ENCODE measurements at regions not wholly inside any gene's neighbourhood (a gene's known extent, or its start where the extent isn't known, plus 50 kb on each side); places are given as distances from the start of the nearest gene placed in this dataset.

DNA sequence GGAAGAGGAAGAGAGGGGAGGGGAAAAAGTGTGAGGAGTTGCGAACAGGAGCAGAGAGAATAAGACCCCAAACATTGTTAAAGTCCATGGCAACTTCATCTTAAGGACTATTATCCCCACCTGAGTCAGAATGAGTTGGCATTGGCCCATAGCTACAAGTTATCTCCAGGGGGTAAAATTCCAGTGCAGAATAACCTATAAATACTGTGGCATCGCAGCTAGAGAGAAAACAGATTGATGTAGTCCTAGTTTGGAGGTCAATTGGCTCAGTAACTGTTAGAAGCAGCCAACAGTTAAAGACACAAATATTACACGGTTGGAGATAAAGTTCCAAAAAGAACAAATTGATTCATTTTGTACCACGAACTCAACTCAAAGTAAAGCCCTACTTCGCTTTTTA, 313.9 kb upstream of the CCDC54 start:
- TF ChIP-seq, protein P1, sequence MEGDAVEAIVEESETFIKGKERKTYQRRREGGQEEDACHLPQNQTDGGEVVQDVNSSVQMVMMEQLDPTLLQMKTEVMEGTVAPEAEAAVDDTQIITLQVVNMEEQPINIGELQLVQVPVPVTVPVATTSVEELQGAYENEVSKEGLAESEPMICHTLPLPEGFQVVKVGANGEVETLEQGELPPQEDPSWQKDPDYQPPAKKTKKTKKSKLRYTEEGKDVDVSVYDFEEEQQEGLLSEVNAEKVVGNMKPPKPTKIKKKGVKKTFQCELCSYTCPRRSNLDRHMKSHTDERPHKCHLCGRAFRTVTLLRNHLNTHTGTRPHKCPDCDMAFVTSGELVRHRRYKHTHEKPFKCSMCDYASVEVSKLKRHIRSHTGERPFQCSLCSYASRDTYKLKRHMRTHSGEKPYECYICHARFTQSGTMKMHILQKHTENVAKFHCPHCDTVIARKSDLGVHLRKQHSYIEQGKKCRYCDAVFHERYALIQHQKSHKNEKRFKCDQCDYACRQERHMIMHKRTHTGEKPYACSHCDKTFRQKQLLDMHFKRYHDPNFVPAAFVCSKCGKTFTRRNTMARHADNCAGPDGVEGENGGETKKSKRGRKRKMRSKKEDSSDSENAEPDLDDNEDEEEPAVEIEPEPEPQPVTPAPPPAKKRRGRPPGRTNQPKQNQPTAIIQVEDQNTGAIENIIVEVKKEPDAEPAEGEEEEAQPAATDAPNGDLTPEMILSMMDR (conservative IDR thresholded peaks at IDR 0.05 in 1 of 2, IDR thresholded peaks at IDR 0.05 in 1 of 2; ENCODE audit: extremely low read depth in 1 of 2, insufficient read depth in 1 of 2, low read depth in 1 of 2, low read length in 2 of 2), result no peak
- TF ChIP-seq EZH2 (IDR thresholded peaks at IDR 0.05; ENCODE audit: borderline replicate concordance, low read length), result no peak

Measured in mammary epithelial cell (primary cell).